ENCODE measurements at regions not wholly inside any gene's neighbourhood (a gene's known extent, or its start where the extent isn't known, plus 50 kb on each side); places are given as distances from the start of the nearest gene placed in this dataset.

DNA sequence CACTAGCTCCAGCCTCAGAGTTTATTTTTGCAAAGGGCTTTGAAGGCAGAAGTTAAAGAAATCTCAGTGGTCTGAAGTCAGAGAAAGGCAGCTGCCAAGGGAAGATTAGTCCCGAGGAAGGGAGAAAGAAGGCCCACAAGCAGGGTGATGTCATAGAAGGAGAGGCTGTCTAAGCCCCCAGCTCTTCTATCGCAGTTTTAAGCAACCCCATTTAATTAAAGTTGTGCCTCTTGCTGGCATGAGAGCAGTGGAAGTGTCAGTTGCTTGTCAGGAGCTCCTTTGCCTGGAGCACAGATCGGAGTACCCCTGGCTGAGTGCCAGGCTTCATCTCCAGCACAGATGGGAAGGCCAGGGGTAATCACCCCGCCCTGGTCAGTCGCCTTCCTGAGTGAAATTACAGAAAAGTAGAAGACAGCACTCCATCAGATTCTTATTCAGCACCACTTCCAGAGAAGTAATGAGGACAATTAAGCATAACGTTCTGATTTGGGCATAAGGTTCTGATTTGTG, 530.7 kb downstream of the EPHB1 start:
- no peaks in the 10 kb centered on the region for H3K27me3 ChIP-seq
- no peak for ATAC-seq (ENCODE audit: low FRiP score in 2 of 2)
- no peaks in the 10 kb centered on the region for H3K4me1 ChIP-seq
- H3K27ac ChIP-seq = no peak overlapping the region
- H3K4me3 ChIP-seq = no peak overlapping the region
- H3K36me3 ChIP-seq = no peaks in the 10 kb centered on the region
- H3K9me3 ChIP-seq = no peaks in the 10 kb centered on the region
- DNase-seq = no peak
- TF ChIP-seq EP300 (IDR thresholded peaks at IDR 0.05) (no peak), POLR2AphosphoS5 (IDR thresholded peaks at IDR 0.05) (no peak), POLR2A (IDR thresholded peaks at IDR 0.05) (no peak)
- TF ChIP-seq, protein P1, sequence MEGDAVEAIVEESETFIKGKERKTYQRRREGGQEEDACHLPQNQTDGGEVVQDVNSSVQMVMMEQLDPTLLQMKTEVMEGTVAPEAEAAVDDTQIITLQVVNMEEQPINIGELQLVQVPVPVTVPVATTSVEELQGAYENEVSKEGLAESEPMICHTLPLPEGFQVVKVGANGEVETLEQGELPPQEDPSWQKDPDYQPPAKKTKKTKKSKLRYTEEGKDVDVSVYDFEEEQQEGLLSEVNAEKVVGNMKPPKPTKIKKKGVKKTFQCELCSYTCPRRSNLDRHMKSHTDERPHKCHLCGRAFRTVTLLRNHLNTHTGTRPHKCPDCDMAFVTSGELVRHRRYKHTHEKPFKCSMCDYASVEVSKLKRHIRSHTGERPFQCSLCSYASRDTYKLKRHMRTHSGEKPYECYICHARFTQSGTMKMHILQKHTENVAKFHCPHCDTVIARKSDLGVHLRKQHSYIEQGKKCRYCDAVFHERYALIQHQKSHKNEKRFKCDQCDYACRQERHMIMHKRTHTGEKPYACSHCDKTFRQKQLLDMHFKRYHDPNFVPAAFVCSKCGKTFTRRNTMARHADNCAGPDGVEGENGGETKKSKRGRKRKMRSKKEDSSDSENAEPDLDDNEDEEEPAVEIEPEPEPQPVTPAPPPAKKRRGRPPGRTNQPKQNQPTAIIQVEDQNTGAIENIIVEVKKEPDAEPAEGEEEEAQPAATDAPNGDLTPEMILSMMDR (IDR thresholded peaks at IDR 0.05) = no peak
- WGBS, 2 donors = 57 to 64% methylated on average over 6 of the region's 6 CpGs

DNA sequence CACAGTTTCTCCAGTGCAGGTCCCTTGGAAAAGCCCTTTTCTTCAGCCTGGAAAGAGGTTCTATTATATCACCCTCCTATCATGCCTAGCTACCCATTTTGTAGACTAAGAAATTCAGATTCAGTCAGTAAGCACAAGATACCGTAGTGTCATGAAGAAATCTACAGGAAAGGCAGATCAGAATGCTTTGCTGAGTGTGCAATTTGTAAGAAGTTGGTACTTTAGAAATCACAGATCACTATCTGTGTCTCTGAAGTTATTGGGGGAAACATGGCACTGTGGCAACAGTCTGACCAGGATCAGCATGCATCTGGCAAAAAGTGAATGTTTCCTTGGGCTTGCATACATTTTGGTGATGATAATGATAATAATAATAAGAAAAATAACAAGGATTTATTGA, 531.8 kb downstream of the EPHB1 start:
- ATAC-seq (ENCODE audit: low FRiP score in 2 of 2) (no peak), DNase-seq (no peak)
- no peak overlapping the region for H3K27ac ChIP-seq
- TF ChIP-seq EP300 (IDR thresholded peaks at IDR 0.05) (no peak), POLR2AphosphoS5 (IDR thresholded peaks at IDR 0.05) (no peak), POLR2A (IDR thresholded peaks at IDR 0.05) (no peak)
- TF ChIP-seq, protein P1 (IDR thresholded peaks at IDR 0.05) = no peak
- H3K36me3 ChIP-seq = no peaks in the 10 kb centered on the region
- no peaks in the 10 kb centered on the region for H3K27me3 ChIP-seq
- no peaks in the 10 kb centered on the region for H3K9me3 ChIP-seq
- H3K4me1 ChIP-seq = no peaks in the 10 kb centered on the region
- H3K4me3 ChIP-seq = no peak overlapping the region
- 88 to 97% methylated on average over 1 of the region's 1 CpG for WGBS, 2 donors

DNA sequence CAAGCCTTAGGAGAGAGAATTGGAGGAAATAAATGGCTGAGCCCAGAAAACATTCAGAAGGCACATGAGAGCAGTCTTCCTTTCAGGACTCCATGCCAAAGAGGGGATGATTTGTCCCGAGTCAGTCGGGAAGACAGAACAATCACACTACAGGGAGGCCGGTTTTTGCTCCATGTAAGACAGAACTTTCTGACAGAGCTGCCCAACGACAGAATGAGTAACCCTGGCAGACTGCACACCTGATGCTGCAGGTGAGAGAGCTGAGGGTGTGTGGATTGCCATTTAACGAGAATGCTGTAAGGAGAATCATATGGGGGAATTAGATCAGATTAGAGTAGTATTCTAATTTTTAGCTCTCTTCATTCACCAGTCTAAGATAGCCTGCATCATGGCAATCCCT, 533.0 kb downstream of the EPHB1 start:
- WGBS, 2 donors = 85 to 89% methylated on average over 5 of the region's 5 CpGs
- H3K27me3 ChIP-seq = no peaks in the 10 kb centered on the region
- no peaks in the 10 kb centered on the region for H3K36me3 ChIP-seq
- TF ChIP-seq POLR2A (IDR thresholded peaks at IDR 0.05) (no peak), EP300 (IDR thresholded peaks at IDR 0.05) (no peak)
- TF ChIP-seq, protein P1 (IDR thresholded peaks at IDR 0.05) = no peak
- ATAC-seq (ENCODE audit: low FRiP score in 2 of 2) = no peak
- H3K9me3 ChIP-seq = no peaks in the 10 kb centered on the region
- no peaks in the 10 kb centered on the region for H3K4me1 ChIP-seq
- no peak overlapping the region for H3K27ac ChIP-seq
- H3K4me3 ChIP-seq = no peak overlapping the region
- DNase-seq = no peak

DNA sequence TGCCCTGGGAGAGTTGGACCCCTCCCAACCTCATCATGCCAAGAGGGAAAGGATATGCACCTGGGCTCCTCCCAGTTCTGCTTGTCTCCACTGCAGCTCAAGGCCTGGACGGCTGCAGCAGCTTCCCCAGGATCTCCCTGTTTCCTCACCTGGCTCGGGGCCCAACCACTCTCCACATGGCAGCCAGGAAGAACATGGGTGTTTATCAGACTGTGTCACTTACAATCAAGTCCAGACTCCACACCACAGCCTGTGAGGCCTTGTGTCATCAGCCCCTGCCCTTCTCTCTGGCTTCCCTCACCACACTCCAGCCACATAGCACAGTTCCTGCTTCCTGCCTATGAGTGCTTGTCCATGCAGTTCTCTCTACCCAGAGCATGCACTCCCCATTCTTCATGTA, 534.4 kb downstream of the EPHB1 start:
- Histone ChIP-seq H3K4me3 (no peak overlapping the region), H3K27me3 (no peaks in the 10 kb centered on the region), H3K4me1 (no peaks in the 10 kb centered on the region), H3K9me3 (no peaks in the 10 kb centered on the region), H3K27ac (no peak overlapping the region), H3K36me3 (no peaks in the 10 kb centered on the region)
- no peak for DNase-seq
- ATAC-seq (ENCODE audit: low FRiP score in 2 of 2) = peak in 1 of 2 donors; percentile 31
- 20 to 40% methylated on average over 1 to 2 of the region's 2 CpGs for WGBS, 2 donors
- TF ChIP-seq, protein P1 (IDR thresholded peaks at IDR 0.05) = no peak
- TF ChIP-seq POLR2AphosphoS5 (IDR thresholded peaks at IDR 0.05) (no peak), POLR2A (IDR thresholded peaks at IDR 0.05) (no peak), EP300 (IDR thresholded peaks at IDR 0.05) (no peak)

DNA sequence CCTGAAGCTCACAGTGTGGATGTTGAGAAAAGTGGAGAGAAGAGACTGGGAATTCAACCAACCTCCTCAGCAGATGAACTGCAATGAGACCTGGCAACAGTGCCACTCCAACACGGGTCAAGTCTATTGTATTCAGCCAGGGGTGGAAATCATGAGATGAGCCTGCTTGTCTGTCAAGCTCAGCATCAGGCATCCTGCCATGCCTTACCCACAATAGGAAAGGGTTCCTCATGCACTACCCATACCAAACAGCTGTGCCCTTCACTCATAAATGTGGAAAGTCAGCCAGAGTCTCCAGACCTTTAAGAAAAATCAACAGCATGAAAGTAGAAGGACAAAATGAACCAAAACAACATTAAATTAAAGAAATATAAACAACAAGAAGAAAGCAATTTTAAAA, 542.1 kb downstream of the EPHB1 start:
- no peak for TF ChIP-seq POLR2AphosphoS5 (IDR thresholded peaks at IDR 0.05)
- no peak for TF ChIP-seq EP300 (IDR thresholded peaks at IDR 0.05)
- TF ChIP-seq, protein P1 (IDR thresholded peaks at IDR 0.05) = no peak
- TF ChIP-seq POLR2A (IDR thresholded peaks at IDR 0.05) = no peak

More for the DNA sequence above, 542.1 kb downstream of the EPHB1 start:
- no peaks in the 10 kb centered on the region for H3K27me3 ChIP-seq
- ATAC-seq (ENCODE audit: low FRiP score in 2 of 2) = no peak
- no peak overlapping the region for H3K4me3 ChIP-seq
- no peaks in the 10 kb centered on the region for H3K36me3 ChIP-seq
- H3K9me3 ChIP-seq = no peaks in the 10 kb centered on the region
- 0 to 86% methylated on average over 1 of the region's 1 CpG for WGBS, 2 donors
- no peaks in the 10 kb centered on the region for H3K4me1 ChIP-seq
- no peak overlapping the region for H3K27ac ChIP-seq
- DNase-seq = no peak
